Mucosa of descending colon (tissue), 3 donors: ENCODE measurements at regions not wholly inside any gene's neighbourhood (a gene's known extent, or its start where the extent isn't known, plus 50 kb on each side); places are given as distances from the start of the nearest gene placed in this dataset.

ENCODE experiments used
- ATAC-seq: fragments of 200-7000 bp; cut with Tn5 transposase; one replicate; pipeline ENCODE4 v1.9.1; 2020; ENCODE audit warnings: mild to moderate bottlenecking, moderate library complexity
- DNase-seq, 3 donors: peaks; one replicate each; pipeline ENCODE4 v3.0.0-alpha.2; 2020
- H3K36me3 ChIP-seq: fragments of 200-600 bp; one replicate; pipeline ENCODE4 v1.8.0; 2021; ENCODE audit warnings: low read depth, mild to moderate bottlenecking
- H3K4me1 ChIP-seq: fragments of 200-600 bp; one replicate; pipeline ENCODE4 v1.8.0; 2021; ENCODE audit warnings: low read depth, mild to moderate bottlenecking
- H3K4me3 ChIP-seq: fragments of 200-600 bp; one replicate; pipeline ENCODE4 v1.8.0; 2021; ENCODE audit warnings: mild to moderate bottlenecking
- H3K9me3 ChIP-seq: fragments of 200-600 bp; one replicate; pipeline ENCODE4 v1.8.0; 2021; ENCODE audit warnings: mild to moderate bottlenecking
- CTCF ChIP-seq: fragments of 200-600 bp; IDR thresholded peaks from one replicate; pipeline ENCODE4 v1.8.0; 2022; ENCODE audit warnings: antibody characterized with exemption, mild to moderate bottlenecking
- intact Hi-C, 2 donors: fragments of 100-400 bp; cut with DNase I in 1 of 2; cut with micrococcal nuclease in 1 of 2; formaldehyde crosslinking; loops; one replicate each; pipeline versions ENCODE4 v1.11.0 to v1.11.1; 2022; cut with DNase I, micrococcal nuclease
- donor health status: DM: no; HTN: no; CAD: no; lungs with moderate emphysema.
- donor health status: DM: no; HTN: no; CAD: no.
- donor health status: DM: no; HTN: yes; CAD: no.

- TF ChIP-seq CTCF = no peak
- intact Hi-C loops = no loop called here
- no peaks in the 10 kb centered on the region for H3K9me3 ChIP-seq
- no peaks in the 10 kb centered on the region for H3K36me3 ChIP-seq
- DNase-seq (no peak), ATAC-seq (no peak)
- no peaks in the 10 kb centered on the region for H3K4me1 ChIP-seq
- H3K4me3 ChIP-seq = no peak overlapping the region
Measured at GRCh38 chr17:79249929-79250521, 175.4 kb downstream of the ENGASE start.

- H3K36me3 ChIP-seq = no peaks in the 10 kb centered on the region
- DNase-seq (peak in 1 of 3 donors; percentile 40), ATAC-seq (no peak)
- H3K4me3 ChIP-seq = no peak overlapping the region
- no peaks in the 10 kb centered on the region for H3K4me1 ChIP-seq
- intact Hi-C loops = no loop called here
- H3K9me3 ChIP-seq = no peaks in the 10 kb centered on the region
- TF ChIP-seq CTCF = no peak
Measured at GRCh38 chr17:79248843-79249493, 174.3 kb downstream of the ENGASE start.

GRCh38 chr17:79246225-79247190 lies 171.9 kb downstream of the ENGASE start:
- intact Hi-C loops = no loop called here
- no peaks in the 10 kb centered on the region for H3K9me3 ChIP-seq
- DNase-seq = peak in 1 of 3 donors; percentile 15
- no peak for ATAC-seq
- H3K4me3 ChIP-seq = no peak overlapping the region
- no peaks in the 10 kb centered on the region for H3K4me1 ChIP-seq
- no peak for TF ChIP-seq CTCF
- H3K36me3 ChIP-seq = no peaks in the 10 kb centered on the region

- ATAC-seq (no peak), DNase-seq (no peak)
- Histone ChIP-seq H3K9me3 (no peaks in the 10 kb centered on the region), H3K36me3 (no peaks in the 10 kb centered on the region), H3K4me1 (no peaks in the 10 kb centered on the region), H3K4me3 (no peak overlapping the region)
- no peak for TF ChIP-seq CTCF
- intact Hi-C loops = no loop called here
Measured at GRCh38 chr17:79244665-79245064, 170.0 kb downstream of the ENGASE start.

- no peak for DNase-seq
- no peak for ATAC-seq
- intact Hi-C loops = no loop called here
- no peak for TF ChIP-seq CTCF
- H3K36me3 ChIP-seq = no peaks in the 10 kb centered on the region
- H3K4me3 ChIP-seq = no peak overlapping the region
- H3K9me3 ChIP-seq = no peaks in the 10 kb centered on the region
- H3K4me1 ChIP-seq = no peaks in the 10 kb centered on the region
Measured at GRCh38 chr17:79243996-79244395, 169.4 kb downstream of the ENGASE start.
